ENCODE measurements at regions not wholly inside any gene's neighbourhood (a gene's known extent, or its start where the extent isn't known, plus 50 kb on each side); places are given as distances from the start of the nearest gene placed in this dataset.
A peak's percentile ranks its signal among the peaks of the same experiment; 100 is the strongest.

DNA sequence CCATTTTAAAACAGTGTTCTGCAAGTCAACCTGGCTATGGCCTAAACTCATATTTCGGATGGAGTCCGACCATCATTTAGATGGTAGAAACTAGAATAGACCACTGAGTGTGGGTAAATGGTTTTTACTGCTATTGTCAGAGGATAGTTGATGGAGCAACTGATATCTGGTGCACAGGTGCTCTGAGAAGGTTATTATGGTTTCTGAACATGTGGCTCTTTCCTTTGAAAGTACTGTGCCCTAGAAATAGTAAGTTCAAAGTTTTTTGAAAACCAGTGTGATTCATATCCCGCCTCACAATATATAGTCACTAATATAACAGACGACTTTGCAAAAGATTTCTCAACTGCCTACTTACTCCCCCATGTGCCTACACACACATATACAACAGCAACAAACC is 64.4 kb upstream of the BTG1 start:
- Histone ChIP-seq H3K4me3 (ENCODE audit: low read depth in 2 of 2, low read length in 1 of 2) (no peak overlapping the region), H3K9me2 (no peaks in the 10 kb centered on the region), H3K79me2 (ENCODE audit: insufficient read depth) (no peaks in the 10 kb centered on the region), H3K36me3 (replicated peaks in 1 of 2; ENCODE audit: control insufficient read depth in 1 of 2, insufficient read depth in 2 of 2, low read length in 1 of 2) (no peaks in the 10 kb centered on the region), H3K4me2 (no peak overlapping the region), H3K27me3 (ENCODE audit: insufficient read depth) (no peaks in the 10 kb centered on the region), H3K9me3 (no peaks in the 10 kb centered on the region), H3K9ac (no peak overlapping the region), H3F3A (replicated peaks; ENCODE audit: insufficient read depth) (no peaks in the 10 kb centered on the region), H2AFZ (ENCODE audit: low read depth) (peak overlapping the region; percentile 41; the same call in 1 of the 2 replicates), H3K4me1 (ENCODE audit: control insufficient read depth in 1 of 2, insufficient read depth in 2 of 2, low read depth in 1 of 2, low read length in 1 of 2) (0 out of 4 replicates have a peak, but pooled peaks cover 0 to 4% of the 10 kb centered on the region in 2 experiments), H4K20me1 (ENCODE audit: insufficient read depth) (no peaks in the 10 kb centered on the region), H3K27ac (ENCODE audit: low read depth in 2 of 2, low read length in 1 of 2) (no peak overlapping the region)
- ChIA-PET CTCF (interaction anchor here (1.2 to 1.3 kb wide), 2 partner anchors 10 to 829 kb away, joined by 3 read pairs; no protein-coding TSS in a partner anchor), POLR2A (no interaction called here)
- WGBS (ENCODE audit: low lambda C conversion rate), result 72% methylated on average over 4 of the region's 4 CpGs
- DNase-seq, result no peak
- TF ChIP-seq SIN3A (IDR thresholded peaks at IDR 0.05; ENCODE audit: borderline replicate concordance, low read depth, low read length), result no peak
- no peak for TF ChIP-seq RFX5 (IDR thresholded peaks at IDR 0.05; ENCODE audit: low read length)
- no peak for TF ChIP-seq RXRA (IDR thresholded peaks at IDR 0.05; ENCODE audit: borderline replicate concordance, low read depth)
- no peak for TF ChIP-seq CTCF (IDR thresholded peaks at IDR 0.05)
- no peak for TF ChIP-seq EZH2phosphoT487 (IDR thresholded peaks at IDR 0.05; ENCODE audit: borderline replicate concordance, low read depth)
- no peak for TF ChIP-seq RCOR1 (IDR thresholded peaks at IDR 0.05; ENCODE audit: low read length)
- no peak for TF ChIP-seq MEF2A (IDR thresholded peaks at IDR 0.05; ENCODE audit: borderline replicate concordance, low read depth)

DNA sequence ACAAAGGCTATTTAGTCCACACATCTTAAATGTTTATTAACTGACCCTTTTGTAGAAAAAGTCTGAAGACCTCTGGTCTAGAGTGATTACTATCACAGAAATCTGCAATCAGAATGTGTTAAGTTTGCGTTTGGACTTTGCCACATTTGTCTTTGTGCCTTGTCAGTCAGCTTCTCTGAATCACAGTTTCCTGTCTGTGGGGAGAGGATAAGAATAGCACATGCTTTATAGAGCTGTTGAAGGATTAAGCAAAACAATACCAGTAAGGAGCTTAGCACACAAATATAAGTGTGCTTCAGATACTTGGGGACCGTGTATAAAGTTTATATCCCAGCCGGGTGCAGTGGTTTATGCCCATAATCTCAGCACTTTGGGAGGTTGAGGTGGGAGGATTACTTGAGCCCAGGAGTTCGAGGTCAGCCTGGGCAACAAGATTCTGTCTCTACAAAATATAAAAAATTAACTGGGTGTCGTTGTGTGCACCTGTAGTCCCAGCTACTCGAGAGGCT is 63.0 kb upstream of the BTG1 start:
- no peaks in the 10 kb centered on the region for H4K20me1 ChIP-seq (ENCODE audit: insufficient read depth)
- no peaks in the 10 kb centered on the region for H3K79me2 ChIP-seq (ENCODE audit: insufficient read depth)
- ChIA-PET POLR2A (no interaction called here), CTCF (no interaction called here)
- H3K4me1 ChIP-seq (ENCODE audit: control insufficient read depth in 1 of 2, insufficient read depth in 2 of 2, low read depth in 1 of 2, low read length in 1 of 2), result 0 out of 4 replicates have a peak, but pooled peaks cover 0 to 4% of the 10 kb centered on the region in 2 experiments
- H3K9me3 ChIP-seq, result no peaks in the 10 kb centered on the region
- H3K4me2 ChIP-seq, result no peak overlapping the region
- no peaks in the 10 kb centered on the region for H3F3A ChIP-seq (replicated peaks; ENCODE audit: insufficient read depth)
- H3K36me3 ChIP-seq (replicated peaks in 1 of 2; ENCODE audit: control insufficient read depth in 1 of 2, insufficient read depth in 2 of 2, low read length in 1 of 2), result no peaks in the 10 kb centered on the region
- H2AFZ ChIP-seq (ENCODE audit: low read depth), result no peak overlapping the region
- H3K4me3 ChIP-seq (ENCODE audit: low read depth in 2 of 2, low read length in 1 of 2), result no peak overlapping the region
- TF ChIP-seq, protein P1, sequence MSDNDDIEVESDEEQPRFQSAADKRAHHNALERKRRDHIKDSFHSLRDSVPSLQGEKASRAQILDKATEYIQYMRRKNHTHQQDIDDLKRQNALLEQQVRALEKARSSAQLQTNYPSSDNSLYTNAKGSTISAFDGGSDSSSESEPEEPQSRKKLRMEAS (IDR thresholded peaks at IDR 0.05; ENCODE audit: low read depth), result no peak
- TF ChIP-seq USF1 (IDR thresholded peaks at IDR 0.05; ENCODE audit: borderline replicate concordance, low read depth), result no peak
- TF ChIP-seq GABPA (IDR thresholded peaks at IDR 0.05; ENCODE audit: low read depth), result no peak
- no peak for TF ChIP-seq RFX5 (IDR thresholded peaks at IDR 0.05; ENCODE audit: low read length)
- no peak for TF ChIP-seq GATA2 (CRISPR knock-in tag; IDR thresholded peaks at IDR 0.05)
- TF ChIP-seq FOXM1 (IDR thresholded peaks at IDR 0.05; ENCODE audit: low read depth), result no peak
- no peak for TF ChIP-seq TCF12 (IDR thresholded peaks at IDR 0.05)
- no peak for TF ChIP-seq REST (IDR thresholded peaks at IDR 0.05; ENCODE audit: low read depth, low read length)
- TF ChIP-seq EZH2phosphoT487 (IDR thresholded peaks at IDR 0.05; ENCODE audit: borderline replicate concordance, low read depth), result no peak
- TF ChIP-seq TEAD4 (IDR thresholded peaks at IDR 0.05; ENCODE audit: borderline replicate concordance, insufficient read depth), result no peak
- no peak for TF ChIP-seq MXI1 (IDR thresholded peaks at IDR 0.05; ENCODE audit: low read depth, low read length)
- H3K9me2 ChIP-seq, result no peaks in the 10 kb centered on the region
- H3K27ac ChIP-seq (ENCODE audit: low read depth in 2 of 2, low read length in 1 of 2), result no peak overlapping the region
- no peak overlapping the region for H3K9ac ChIP-seq
- H3K27me3 ChIP-seq (ENCODE audit: insufficient read depth), result no peaks in the 10 kb centered on the region
- 53% methylated on average over 6 of the region's 6 CpGs for WGBS (ENCODE audit: low lambda C conversion rate)
- no peak for DNase-seq
